HEK293 (cell line): ENCODE measurements at regions not wholly inside any gene's neighbourhood (a gene's known extent, or its start where the extent isn't known, plus 50 kb on each side); places are given as distances from the start of the nearest gene placed in this dataset.

Experiments
- CTCF ChIA-PET: fragments of 350-600 bp; formaldehyde crosslinking; extraction: SDS; loops from one replicate; lab custom pipeline; 2021; ENCODE audit warnings: antibody characterized with exemption; lab: Yijun Ruan, JAX
- POLR2A ChIA-PET: fragments of 300-600 bp; formaldehyde crosslinking; extraction: SDS; loops from one replicate; lab custom pipeline; 2020; ENCODE audit warnings: antibody characterized with exemption, inconsistent platforms; lab: Yijun Ruan, JAX
- H3K27ac ChIP-seq: fragments of 200-500 bp; sonication (Bioruptor generic); 2 replicates; pipeline ENCODE4 v1.5.1; 2014; ENCODE audit warnings: low read depth, low read length, control low read depth, inconsistent platforms; ENCODE audit errors: extremely low read depth
- H3K36me3 ChIP-seq, 2 experiments: fragments of 200-500 bp in 1 of 2; sonication (Bioruptor generic) in 1 of 2; 1 replicate in 1 of 2; 2 replicates in 1 of 2; pipeline ENCODE4 v1.5.1; 2014 to 2017; ENCODE audit warnings: inconsistent platforms in 2 of 2, low read length in 2 of 2; ENCODE audit not compliant: control insufficient read depth in 2 of 2, insufficient read depth in 1 of 2
- H3K4me1 ChIP-seq: fragments of 200-500 bp; sonication (Bioruptor generic); 2 replicates; pipeline ENCODE4 v1.5.1; 2014; ENCODE audit warnings: mild to moderate bottlenecking, low read length, inconsistent platforms; ENCODE audit not compliant: control insufficient read depth, insufficient read depth
- H3K4me3 ChIP-seq: 2 replicates; pipeline ENCODE4 v1.5.1; 2011; ENCODE audit warnings: low read depth, mild to moderate bottlenecking, control low read depth, low read length, moderate library complexity
- H3K9me3 ChIP-seq: fragments of 200-500 bp; sonication (Bioruptor generic); 2 replicates; pipeline ENCODE4 v1.5.1; 2014; ENCODE audit warnings: low read depth, low read length, inconsistent platforms; ENCODE audit not compliant: control insufficient read depth, insufficient read depth
- BCL11A ChIP-seq: fragments of 450-650 bp; formaldehyde crosslinking; IDR thresholded peaks from 2 replicates; pipeline ENCODE4 v1.5.1; 2016; ENCODE audit warnings: low read depth, missing biosample characterization, missing genetic modification characterization
- KLF16 ChIP-seq: fragments of 450-650 bp; formaldehyde crosslinking; IDR thresholded peaks from 2 replicates; pipeline ENCODE4 v1.5.1; 2017; ENCODE audit warnings: missing biosample characterization, missing genetic modification characterization
- PRDM10 ChIP-seq: fragments of 450-650 bp; formaldehyde crosslinking; IDR thresholded peaks from 2 replicates; pipeline ENCODE4 v1.5.1; 2016; ENCODE audit warnings: missing biosample characterization, missing genetic modification characterization
- ZBTB11 ChIP-seq: fragments of 450-650 bp; formaldehyde crosslinking; conservative IDR thresholded peaks from 2 replicates; pipeline ENCODE4 v1.5.1; 2016; ENCODE audit warnings: low read depth, missing biosample characterization, missing genetic modification characterization
- ZBTB20 ChIP-seq: fragments of 450-650 bp; formaldehyde crosslinking; IDR thresholded peaks from 2 replicates; pipeline ENCODE4 v1.5.1; 2016; ENCODE audit warnings: missing biosample characterization, missing genetic modification characterization
- ZFP3 ChIP-seq: fragments of 450-650 bp; formaldehyde crosslinking; IDR thresholded peaks from 2 replicates; pipeline ENCODE4 v1.5.1; 2016; ENCODE audit warnings: low read depth, missing biosample characterization, missing genetic modification characterization
- ZNF175 ChIP-seq: fragments of 450-650 bp; formaldehyde crosslinking; IDR thresholded peaks from 2 replicates; pipeline ENCODE4 v1.5.1; 2016; ENCODE audit warnings: missing biosample characterization, missing genetic modification characterization
- ZNF280C ChIP-seq: fragments of 450-650 bp; formaldehyde crosslinking; IDR thresholded peaks from 2 replicates; pipeline ENCODE4 v1.5.1; 2016; ENCODE audit warnings: missing biosample characterization, missing genetic modification characterization
- ZNF391 ChIP-seq: fragments of 450-650 bp; formaldehyde crosslinking; IDR thresholded peaks from 2 replicates; pipeline ENCODE4 v1.5.1; 2016; ENCODE audit warnings: low read depth, missing biosample characterization, missing genetic modification characterization, borderline replicate concordance
- ZNF610 ChIP-seq: fragments of 450-650 bp; formaldehyde crosslinking; IDR thresholded peaks from 2 replicates; pipeline ENCODE4 v1.5.1; 2016; ENCODE audit warnings: missing biosample characterization, missing genetic modification characterization, borderline replicate concordance
- ZNF704 ChIP-seq: fragments of 450-650 bp; formaldehyde crosslinking; IDR thresholded peaks from 2 replicates; pipeline ENCODE4 v1.5.1; 2016; ENCODE audit warnings: missing biosample characterization, missing genetic modification characterization
- ZNF747 ChIP-seq: fragments of 450-650 bp; formaldehyde crosslinking; IDR thresholded peaks from 2 replicates; pipeline ENCODE4 v1.5.1; 2016; ENCODE audit warnings: missing biosample characterization, missing genetic modification characterization
- ZNF791 ChIP-seq: fragments of 450-650 bp; formaldehyde crosslinking; IDR thresholded peaks from 2 replicates; pipeline ENCODE4 v1.5.1; 2016; ENCODE audit warnings: missing biosample characterization, missing genetic modification characterization

- TF ChIP-seq ZNF391: no peak
- TF ChIP-seq PRDM10: 0 out of 2 replicates have a peak, but pooled peaks have one; percentile 9
- TF ChIP-seq ZNF704 (tag by site-specific recombination): no peak
- peak; percentile 63 for TF ChIP-seq ZFP3 (tag by site-specific recombination)
- no peaks in the 10 kb centered on the region for H3K9me3 ChIP-seq
- no peak overlapping the region for H3K27ac ChIP-seq
- H3K4me3 ChIP-seq: no peak overlapping the region
- POLR2A ChIA-PET: no interaction called here
- peaks cover 5% of the 10 kb centered on the region; the same call in 1 of the 2 replicates for H3K4me1 ChIP-seq
- CTCF ChIA-PET: interaction anchor here (0.6 to 1.1 kb wide), 5 partner anchors 30 to 649 kb away, joined by 3 to 4 read pairs (median 3); no protein-coding TSS in a partner anchor
- no peaks in the 10 kb centered on the region for H3K36me3 ChIP-seq
These were observed 168.4 kb upstream of the NR3C1 start for GRCh38 chr5:143571642-143572624.

GRCh38 chr5:143570989-143571388 is 167.5 kb upstream of the NR3C1 start:
- H3K9me3 ChIP-seq: no peaks in the 10 kb centered on the region
- TF ChIP-seq ZNF791 (tag by site-specific recombination) (no peak), ZNF175 (tag by site-specific recombination) (no peak), ZBTB11 (tag by site-specific recombination) (no peak), ZNF280C (tag by site-specific recombination) (no peak), BCL11A (no peak), ZBTB20 (tag by site-specific recombination) (peak; percentile 73), KLF16 (tag by site-specific recombination) (no peak), ZNF747 (tag by site-specific recombination) (no peak), ZNF610 (tag by site-specific recombination) (no peak)
- ChIA-PET POLR2A (no interaction called here), CTCF (interaction anchor here (0.6 kb wide), 1 partner anchor 29 kb away, joined by 3 read pairs; no protein-coding TSS in a partner anchor)
- H3K27ac ChIP-seq: no peak overlapping the region
- no peaks in the 10 kb centered on the region for H3K36me3 ChIP-seq
- no peaks in the 10 kb centered on the region for H3K4me1 ChIP-seq
- H3K4me3 ChIP-seq: no peak overlapping the region
